ENCODE measurements at regions not wholly inside any gene's neighbourhood (a gene's known extent, or its start where the extent isn't known, plus 50 kb on each side); places are given as distances from the start of the nearest gene placed in this dataset.
"Not testable (repeated sequence)": the region's sequence is repeated elsewhere in the genome, so short reads cannot be mapped to it uniquely, and the experiment has no call there.

DNA sequence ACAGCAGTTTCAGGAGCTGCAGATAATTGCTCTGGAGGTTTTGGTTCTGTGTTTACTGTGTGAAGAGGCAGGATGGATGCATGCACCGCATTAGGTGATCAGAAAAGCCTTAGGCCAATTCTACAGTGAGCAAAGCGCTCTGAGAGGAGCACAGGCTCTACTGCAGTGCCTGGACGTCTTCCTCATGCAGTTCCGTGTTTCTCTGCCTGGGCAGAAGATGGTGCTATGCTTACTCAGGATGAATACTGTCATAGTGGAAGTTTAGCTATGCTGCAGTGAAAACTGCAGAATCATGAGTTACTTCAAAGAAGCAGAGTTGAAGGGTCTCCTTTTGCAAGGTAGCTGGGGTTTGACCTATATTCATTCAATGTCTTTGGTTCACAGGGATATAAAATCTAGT is 1012.4 kb downstream of the KCNJ18 start:
- peaks cover 18% of the 10 kb centered on the region for H3K27me3 Mint-ChIP-seq (ENCODE audit: unreplicated experiment)
- no peak overlapping the region for H3K4me3 Mint-ChIP-seq (ENCODE audit: unreplicated experiment)
- TF ChIP-seq, protein P1, sequence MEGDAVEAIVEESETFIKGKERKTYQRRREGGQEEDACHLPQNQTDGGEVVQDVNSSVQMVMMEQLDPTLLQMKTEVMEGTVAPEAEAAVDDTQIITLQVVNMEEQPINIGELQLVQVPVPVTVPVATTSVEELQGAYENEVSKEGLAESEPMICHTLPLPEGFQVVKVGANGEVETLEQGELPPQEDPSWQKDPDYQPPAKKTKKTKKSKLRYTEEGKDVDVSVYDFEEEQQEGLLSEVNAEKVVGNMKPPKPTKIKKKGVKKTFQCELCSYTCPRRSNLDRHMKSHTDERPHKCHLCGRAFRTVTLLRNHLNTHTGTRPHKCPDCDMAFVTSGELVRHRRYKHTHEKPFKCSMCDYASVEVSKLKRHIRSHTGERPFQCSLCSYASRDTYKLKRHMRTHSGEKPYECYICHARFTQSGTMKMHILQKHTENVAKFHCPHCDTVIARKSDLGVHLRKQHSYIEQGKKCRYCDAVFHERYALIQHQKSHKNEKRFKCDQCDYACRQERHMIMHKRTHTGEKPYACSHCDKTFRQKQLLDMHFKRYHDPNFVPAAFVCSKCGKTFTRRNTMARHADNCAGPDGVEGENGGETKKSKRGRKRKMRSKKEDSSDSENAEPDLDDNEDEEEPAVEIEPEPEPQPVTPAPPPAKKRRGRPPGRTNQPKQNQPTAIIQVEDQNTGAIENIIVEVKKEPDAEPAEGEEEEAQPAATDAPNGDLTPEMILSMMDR (IDR thresholded peaks at IDR 0.05; ENCODE audit: unreplicated experiment) = no peak
- DNase-seq (ENCODE audit: low spot score) = no peak
- H3K27ac Mint-ChIP-seq (ENCODE audit: unreplicated experiment) = no peak overlapping the region
- H3K36me3 Mint-ChIP-seq (ENCODE audit: low read depth, unreplicated experiment) = peaks cover 21% of the 10 kb centered on the region
- H3K4me1 Mint-ChIP-seq (ENCODE audit: unreplicated experiment) = no peaks in the 10 kb centered on the region
- peaks cover 42% of the 10 kb centered on the region for H3K9me3 Mint-ChIP-seq (ENCODE audit: unreplicated experiment)

DNA sequence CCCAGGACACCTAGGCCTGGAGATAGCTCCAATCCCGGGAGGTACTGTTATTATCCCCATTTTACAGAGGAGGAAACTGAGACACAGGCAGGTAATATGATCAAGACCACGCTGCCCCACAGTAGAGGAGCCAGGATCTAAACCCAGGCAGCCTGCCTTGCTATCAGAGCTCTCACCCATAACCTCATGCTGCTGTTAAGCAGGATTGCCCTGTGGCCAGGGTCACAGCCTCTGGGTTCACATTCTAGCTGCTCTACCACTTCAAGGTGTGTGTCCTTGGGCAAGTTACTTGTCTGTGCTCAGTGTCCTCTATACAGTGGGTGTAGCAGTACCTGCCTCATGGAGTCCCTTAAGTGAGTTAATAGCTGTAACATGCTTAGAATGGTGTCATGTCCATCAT is 1015.3 kb downstream of the KCNJ18 start:
- Mint-ChIP-seq H3K4me3 (ENCODE audit: unreplicated experiment) (no peak overlapping the region), H3K9me3 (ENCODE audit: unreplicated experiment) (peaks cover 56% of the 10 kb centered on the region), H3K36me3 (ENCODE audit: low read depth, unreplicated experiment) (peaks cover 28% of the 10 kb centered on the region), H3K27me3 (ENCODE audit: unreplicated experiment) (peaks cover 27% of the 10 kb centered on the region), H3K4me1 (ENCODE audit: unreplicated experiment) (no peaks in the 10 kb centered on the region), H3K27ac (ENCODE audit: unreplicated experiment) (no peak overlapping the region)
- DNase-seq (ENCODE audit: low spot score) = no peak
- TF ChIP-seq, protein P1 (IDR thresholded peaks at IDR 0.05; ENCODE audit: unreplicated experiment) = no peak

DNA sequence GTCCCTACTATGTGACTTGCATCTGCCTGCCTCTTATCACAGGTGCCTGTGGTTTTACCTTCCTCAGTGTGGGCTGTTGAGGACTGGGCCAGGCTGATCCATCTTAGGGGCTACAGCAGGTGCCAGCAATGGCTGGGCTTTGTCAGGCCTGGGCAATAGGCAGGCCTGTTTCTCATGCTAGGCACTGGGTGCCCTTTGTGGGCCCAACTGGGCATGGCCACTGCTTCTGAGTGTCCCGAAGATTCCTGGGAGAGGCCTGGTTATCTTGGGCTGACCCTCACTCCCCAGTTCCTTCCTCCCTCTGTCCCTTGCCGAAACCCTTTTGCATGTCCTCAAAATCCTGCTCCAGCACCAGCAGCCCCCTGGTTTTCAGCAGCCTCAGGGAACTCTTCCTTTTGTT is 1024.9 kb downstream of the KCNJ18 start:
- H3K9me3 Mint-ChIP-seq (ENCODE audit: unreplicated experiment) = peaks cover 54% of the 10 kb centered on the region
- peaks cover 17% of the 10 kb centered on the region for H3K27me3 Mint-ChIP-seq (ENCODE audit: unreplicated experiment)
- no peak for DNase-seq (ENCODE audit: low spot score)
- no peak overlapping the region for H3K4me3 Mint-ChIP-seq (ENCODE audit: unreplicated experiment)
- no peak overlapping the region for H3K27ac Mint-ChIP-seq (ENCODE audit: unreplicated experiment)
- TF ChIP-seq, protein P1 (IDR thresholded peaks at IDR 0.05; ENCODE audit: unreplicated experiment) = no peak
- no peaks in the 10 kb centered on the region for H3K4me1 Mint-ChIP-seq (ENCODE audit: unreplicated experiment)
- peaks cover 24% of the 10 kb centered on the region for H3K36me3 Mint-ChIP-seq (ENCODE audit: low read depth, unreplicated experiment)

DNA sequence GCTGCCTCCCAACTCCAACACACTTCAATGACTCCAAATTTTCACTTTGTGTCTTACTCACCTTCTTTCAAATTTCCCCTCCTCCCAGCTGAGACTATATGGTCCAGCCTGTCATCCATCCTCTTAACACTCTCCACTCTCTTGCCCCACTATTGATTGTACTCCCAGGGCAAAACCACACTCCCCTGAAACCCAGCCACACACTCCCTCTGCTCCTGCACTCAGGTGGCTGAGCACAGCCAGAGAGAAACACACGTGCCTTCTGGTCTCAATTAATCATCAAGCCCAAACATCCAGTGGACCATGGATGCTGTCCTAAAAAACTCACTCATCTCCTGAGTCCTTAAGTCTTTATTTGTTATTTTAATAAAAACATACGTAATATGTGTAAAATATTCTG is 1026.4 kb downstream of the KCNJ18 start:
- no peak overlapping the region for H3K4me3 Mint-ChIP-seq (ENCODE audit: unreplicated experiment)
- DNase-seq (ENCODE audit: low spot score) = no peak
- no peak overlapping the region for H3K27ac Mint-ChIP-seq (ENCODE audit: unreplicated experiment)
- no peaks in the 10 kb centered on the region for H3K4me1 Mint-ChIP-seq (ENCODE audit: unreplicated experiment)
- peaks cover 22% of the 10 kb centered on the region for H3K36me3 Mint-ChIP-seq (ENCODE audit: low read depth, unreplicated experiment)
- TF ChIP-seq, protein P1 (IDR thresholded peaks at IDR 0.05; ENCODE audit: unreplicated experiment) = no peak
- H3K27me3 Mint-ChIP-seq (ENCODE audit: unreplicated experiment) = peaks cover 13% of the 10 kb centered on the region
- peaks cover 43% of the 10 kb centered on the region for H3K9me3 Mint-ChIP-seq (ENCODE audit: unreplicated experiment)

DNA sequence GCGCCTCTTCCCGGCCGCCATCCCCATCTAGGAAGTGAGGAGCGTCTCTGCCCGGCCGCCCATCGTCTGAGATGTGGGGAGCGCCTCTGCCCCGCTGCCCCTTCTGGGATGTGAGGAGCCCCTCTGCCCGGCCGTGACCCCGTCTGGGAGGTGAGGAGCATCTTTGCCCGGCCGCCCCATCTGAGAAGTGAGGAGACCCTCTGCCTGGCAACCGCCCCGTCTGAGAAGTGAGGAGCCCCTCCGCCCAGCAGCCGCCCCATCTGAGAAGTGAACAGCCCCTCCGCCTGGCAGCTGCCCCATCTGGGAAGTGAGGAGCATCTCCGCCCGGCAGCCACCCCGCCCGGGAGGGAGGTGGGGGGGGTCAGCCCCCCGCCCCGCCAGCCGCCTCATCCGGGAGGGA is 1048.7 kb downstream of the KCNJ18 start:
- not testable (repeated sequence) for H3K27me3 Mint-ChIP-seq (ENCODE audit: unreplicated experiment); DNase-seq (ENCODE audit: low spot score); H3K4me3 Mint-ChIP-seq (ENCODE audit: unreplicated experiment); H3K27ac Mint-ChIP-seq (ENCODE audit: unreplicated experiment); H3K36me3 Mint-ChIP-seq (ENCODE audit: low read depth, unreplicated experiment); H3K4me1 Mint-ChIP-seq (ENCODE audit: unreplicated experiment)
- H3K9me3 Mint-ChIP-seq (ENCODE audit: unreplicated experiment) = peaks cover 18% of the 10 kb centered on the region

All from endothelial cell (in vitro differentiated cells).